ENCODE measurements at regions not wholly inside any gene's neighbourhood (a gene's known extent, or its start where the extent isn't known, plus 50 kb on each side); places are given as distances from the start of the nearest gene placed in this dataset.

- DNase-seq, result no peak
Measured at GRCh38 chr11:42625757-42626665, 685.8 kb upstream of the API5 start.

- DNase-seq, result no peak
Measured at GRCh38 chr11:42631220-42631843, 680.5 kb upstream of the API5 start.

- no peak for DNase-seq
Measured at GRCh38 chr11:42646959-42647358, 664.8 kb upstream of the API5 start.

- DNase-seq, result no peak
Measured at GRCh38 chr11:42647993-42648392, 663.8 kb upstream of the API5 start.

- DNase-seq, result no peak
Measured at GRCh38 chr11:42651621-42652020, 660.2 kb upstream of the API5 start.

- DNase-seq, result peak; percentile 92 to 98
Measured at GRCh38 chr11:42657169-42657568, 654.6 kb upstream of the API5 start.

- DNase-seq, result no peak
Measured at GRCh38 chr11:42661942-42662341, 649.9 kb upstream of the API5 start.

GRCh38 chr11:42669248-42669976, 642.4 kb upstream of the API5 start:
- no peak for DNase-seq

GRCh38 chr11:42674436-42674835, 637.4 kb upstream of the API5 start:
- no peak for DNase-seq

- no peak for DNase-seq
Measured at GRCh38 chr11:42707541-42707940, 604.3 kb upstream of the API5 start.

GRCh38 chr11:42709216-42709615, 602.6 kb upstream of the API5 start:
- DNase-seq, result no peak

- DNase-seq, result no peak
Measured at GRCh38 chr11:42713279-42713678, 598.5 kb upstream of the API5 start.

GRCh38 chr11:42713753-42714152, 598.0 kb upstream of the API5 start:
- DNase-seq, result no peak

GRCh38 chr11:42720716-42721563, 590.9 kb upstream of the API5 start:
- no peak for DNase-seq

- no peak for DNase-seq
Measured at GRCh38 chr11:42727879-42728278, 583.9 kb upstream of the API5 start.

- DNase-seq, result no peak
Measured at GRCh38 chr11:42762348-42762747, 549.4 kb upstream of the API5 start.

GRCh38 chr11:42764936-42765335, 546.9 kb upstream of the API5 start:
- peak in 1 of 2 experiments; percentile 5 for DNase-seq

- DNase-seq, result no peak
Measured at GRCh38 chr11:42768576-42768975, 543.2 kb upstream of the API5 start.

- no peak for DNase-seq
Measured at GRCh38 chr11:42770444-42771065, 541.2 kb upstream of the API5 start.

- DNase-seq, result no peak
Measured at GRCh38 chr11:42772886-42773285, 538.9 kb upstream of the API5 start.

- no peak for DNase-seq
Measured at GRCh38 chr11:42773729-42774128, 538.1 kb upstream of the API5 start.

- no peak for DNase-seq
Measured at GRCh38 chr11:42774567-42774966, 537.2 kb upstream of the API5 start.
